ENCODE measurements at regions not wholly inside any gene's neighbourhood (a gene's known extent, or its start where the extent isn't known, plus 50 kb on each side); places are given as distances from the start of the nearest gene placed in this dataset.

- ChIA-PET POLR2A (no interaction called here), CTCF (no interaction called here)
- H3K9me3 Mint-ChIP-seq (ENCODE audit: insufficient read depth), result no peaks in the 10 kb centered on the region
- H3K4me3 Mint-ChIP-seq, result no peak overlapping the region
- Histone ChIP-seq H3K27me3 (replicated peaks in 1 of 4; ENCODE audit: control extremely low read depth in 1 of 4, control insufficient read depth in 3 of 4, insufficient read depth in 4 of 4, low read length in 3 of 4) (no peaks in the 10 kb centered on the region), H3K9me3 (ENCODE audit: control extremely low read depth in 1 of 3, control insufficient read depth in 2 of 3, insufficient read depth in 1 of 3, low read length in 2 of 3) (peaks cover 0 to 1% (median 0%) of the 10 kb centered on the region in 3 donors), H3K27ac (ENCODE audit: low read length in 2 of 2) (no peak overlapping the region), H2AFZ (ENCODE audit: insufficient read depth, low read depth, low read length, poor library complexity, severe bottlenecking) (no peak overlapping the region), H3K9ac (ENCODE audit: low read length) (no peak overlapping the region), H3K36me3 (replicated peaks in 1 of 2; ENCODE audit: control extremely low read depth in 1 of 2, control insufficient read depth in 1 of 2, extremely low read depth in 1 of 2, insufficient read depth in 2 of 2, low read length in 1 of 2) (no peaks in the 10 kb centered on the region), H4K20me1 (ENCODE audit: control insufficient read depth, insufficient read depth, low read length, poor library complexity, severe bottlenecking) (no peaks in the 10 kb centered on the region), H3K4me1 (ENCODE audit: control insufficient read depth in 2 of 2, insufficient read depth in 2 of 2, low read length in 2 of 2) (no peaks in the 10 kb centered on the region), H3K79me2 (ENCODE audit: control insufficient read depth, insufficient read depth, low read length) (no peaks in the 10 kb centered on the region), H3K4me2 (replicated peaks; ENCODE audit: low read depth, low read length, poor library complexity, severe bottlenecking) (no peak overlapping the region), H3K4me3 (ENCODE audit: control extremely low read depth in 1 of 5, extremely low read depth in 1 of 5, insufficient read depth in 1 of 5, low read depth in 2 of 5, low read length in 4 of 5) (no peak overlapping the region)
- H3K27me3 Mint-ChIP-seq, result no peaks in the 10 kb centered on the region
- H3K27ac Mint-ChIP-seq, result no peak overlapping the region
- ATAC-seq (ENCODE audit: low read depth) (no peak), DNase-seq (no peak)
- TF ChIP-seq EZH2 (IDR thresholded peaks at IDR 0.05; ENCODE audit: borderline replicate concordance, insufficient read depth, low read depth, low read length, poor library complexity, severe bottlenecking), result no peak
- TF ChIP-seq, protein P1, sequence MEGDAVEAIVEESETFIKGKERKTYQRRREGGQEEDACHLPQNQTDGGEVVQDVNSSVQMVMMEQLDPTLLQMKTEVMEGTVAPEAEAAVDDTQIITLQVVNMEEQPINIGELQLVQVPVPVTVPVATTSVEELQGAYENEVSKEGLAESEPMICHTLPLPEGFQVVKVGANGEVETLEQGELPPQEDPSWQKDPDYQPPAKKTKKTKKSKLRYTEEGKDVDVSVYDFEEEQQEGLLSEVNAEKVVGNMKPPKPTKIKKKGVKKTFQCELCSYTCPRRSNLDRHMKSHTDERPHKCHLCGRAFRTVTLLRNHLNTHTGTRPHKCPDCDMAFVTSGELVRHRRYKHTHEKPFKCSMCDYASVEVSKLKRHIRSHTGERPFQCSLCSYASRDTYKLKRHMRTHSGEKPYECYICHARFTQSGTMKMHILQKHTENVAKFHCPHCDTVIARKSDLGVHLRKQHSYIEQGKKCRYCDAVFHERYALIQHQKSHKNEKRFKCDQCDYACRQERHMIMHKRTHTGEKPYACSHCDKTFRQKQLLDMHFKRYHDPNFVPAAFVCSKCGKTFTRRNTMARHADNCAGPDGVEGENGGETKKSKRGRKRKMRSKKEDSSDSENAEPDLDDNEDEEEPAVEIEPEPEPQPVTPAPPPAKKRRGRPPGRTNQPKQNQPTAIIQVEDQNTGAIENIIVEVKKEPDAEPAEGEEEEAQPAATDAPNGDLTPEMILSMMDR (IDR thresholded peaks at IDR 0.05), result no peak
- H3K4me1 Mint-ChIP-seq, result no peaks in the 10 kb centered on the region
- intact Hi-C loops (cut with micrococcal nuclease), result no loop called here
Observed at GRCh38 chr10:56905051-56905450, 544.0 kb upstream of the ZWINT start.

- POLR2A ChIA-PET, result no interaction called here
- no peaks in the 10 kb centered on the region for H3K27me3 ChIP-seq (replicated peaks in 1 of 4; ENCODE audit: control extremely low read depth in 1 of 4, control insufficient read depth in 3 of 4, insufficient read depth in 4 of 4, low read length in 3 of 4)
- no peaks in the 10 kb centered on the region for H4K20me1 ChIP-seq (ENCODE audit: control insufficient read depth, insufficient read depth, low read length, poor library complexity, severe bottlenecking)
- no peaks in the 10 kb centered on the region for H3K4me1 ChIP-seq (ENCODE audit: control insufficient read depth in 2 of 2, insufficient read depth in 2 of 2, low read length in 2 of 2)
- no peaks in the 10 kb centered on the region for H3K4me1 Mint-ChIP-seq
- H3K27me3 Mint-ChIP-seq, result no peaks in the 10 kb centered on the region
- no peak for TF ChIP-seq EZH2 (IDR thresholded peaks at IDR 0.05; ENCODE audit: borderline replicate concordance, insufficient read depth, low read depth, low read length, poor library complexity, severe bottlenecking)
- TF ChIP-seq, protein P1 (IDR thresholded peaks at IDR 0.05), result no peak
- no peak overlapping the region for H3K4me3 Mint-ChIP-seq
- 100% methylated on average over 1 of the region's 3 CpGs for WGBS (ENCODE audit: insufficient coverage)
- no peaks in the 10 kb centered on the region for H3K9me3 Mint-ChIP-seq (ENCODE audit: insufficient read depth)
- H3K9ac ChIP-seq (ENCODE audit: low read length), result no peak overlapping the region
- no peaks in the 10 kb centered on the region for H3K36me3 ChIP-seq (replicated peaks in 1 of 2; ENCODE audit: control extremely low read depth in 1 of 2, control insufficient read depth in 1 of 2, extremely low read depth in 1 of 2, insufficient read depth in 2 of 2, low read length in 1 of 2)
- H3K27ac Mint-ChIP-seq, result no peak overlapping the region
- peaks cover 0 to 1% (median 0%) of the 10 kb centered on the region in 3 donors for H3K9me3 ChIP-seq (ENCODE audit: control extremely low read depth in 1 of 3, control insufficient read depth in 2 of 3, insufficient read depth in 1 of 3, low read length in 2 of 3)
- no peak overlapping the region for H2AFZ ChIP-seq (ENCODE audit: insufficient read depth, low read depth, low read length, poor library complexity, severe bottlenecking)
- H3K79me2 ChIP-seq (ENCODE audit: control insufficient read depth, insufficient read depth, low read length), result no peaks in the 10 kb centered on the region
- no peak overlapping the region for H3K27ac ChIP-seq (ENCODE audit: low read length in 2 of 2)
- CTCF ChIA-PET, result no interaction called here
- intact Hi-C loops (cut with micrococcal nuclease), result no loop called here
- DNase-seq (no peak), ATAC-seq (ENCODE audit: low read depth) (no peak)
- H3K4me3 ChIP-seq (ENCODE audit: control extremely low read depth in 1 of 5, extremely low read depth in 1 of 5, insufficient read depth in 1 of 5, low read depth in 2 of 5, low read length in 4 of 5), result no peak overlapping the region
- H3K4me2 ChIP-seq (replicated peaks; ENCODE audit: low read depth, low read length, poor library complexity, severe bottlenecking), result no peak overlapping the region
Observed at GRCh38 chr10:56902554-56902953, 541.5 kb upstream of the ZWINT start.
